Erythroblast (primary cell): ENCODE measurements at regions not wholly inside any gene's neighbourhood (a gene's known extent, or its start where the extent isn't known, plus 50 kb on each side); places are given as distances from the start of the nearest gene placed in this dataset.

Experiments used
- DNase-seq, 2 experiments: peaks; one replicate each; lab custom pipeline; 2025; lab: John Stamatoyannopoulos, UW
- GATA1 ChIP-seq: IDR thresholded peaks from 2 replicates; pipeline ENCODE4 v1.6.1; 2011; ENCODE audit warnings: low read depth, mild to moderate bottlenecking, control low read depth, low read length, moderate library complexity
- POLR2A ChIP-seq: IDR thresholded peaks from 2 replicates; pipeline ENCODE4 v1.6.1; 2011; ENCODE audit warnings: mild to moderate bottlenecking, low read length

- no peak for DNase-seq
- TF ChIP-seq POLR2A, result no peak
These were observed 173.3 kb upstream of the SYT13 start for GRCh38 chr11:45459491-45459890.

GRCh38 chr11:45458269-45458668, 172.1 kb upstream of the SYT13 start:
- no peak for DNase-seq
- no peak for TF ChIP-seq GATA1
- TF ChIP-seq POLR2A, result no peak

GRCh38 chr11:45457649-45458048, 171.5 kb upstream of the SYT13 start:
- no peak for TF ChIP-seq POLR2A
- TF ChIP-seq GATA1, result no peak
- peak in 1 of 2 experiments; percentile 6 for DNase-seq

GRCh38 chr11:45456686-45457085, 170.5 kb upstream of the SYT13 start:
- DNase-seq, result no peak
- TF ChIP-seq GATA1 (no peak), POLR2A (no peak)

- TF ChIP-seq GATA1, result no peak
- TF ChIP-seq POLR2A, result no peak
- no peak for DNase-seq
These were observed 169.4 kb upstream of the SYT13 start for GRCh38 chr11:45455536-45455935.

- TF ChIP-seq POLR2A, result no peak
- TF ChIP-seq GATA1, result no peak
- no peak for DNase-seq
These were observed 168.8 kb upstream of the SYT13 start for GRCh38 chr11:45454917-45455401.

- TF ChIP-seq POLR2A (no peak), GATA1 (no peak)
- no peak for DNase-seq
These were observed 167.6 kb upstream of the SYT13 start for GRCh38 chr11:45453721-45454120.

- TF ChIP-seq POLR2A (no peak), GATA1 (no peak)
- no peak for DNase-seq
These were observed 165.8 kb upstream of the SYT13 start for GRCh38 chr11:45451766-45452440.

- no peak for DNase-seq
- TF ChIP-seq GATA1 (no peak), POLR2A (no peak)
These were observed 164.0 kb upstream of the SYT13 start for GRCh38 chr11:45450189-45450588.

GRCh38 chr11:45449036-45449601, 163.0 kb upstream of the SYT13 start:
- DNase-seq, result no peak
- no peak for TF ChIP-seq GATA1
- TF ChIP-seq POLR2A, result no peak

- TF ChIP-seq GATA1 (no peak), POLR2A (no peak)
- no peak for DNase-seq
These were observed 162.4 kb upstream of the SYT13 start for GRCh38 chr11:45448561-45448960.

GRCh38 chr11:45446998-45447397, 160.9 kb upstream of the SYT13 start:
- TF ChIP-seq POLR2A, result no peak
- no peak for TF ChIP-seq GATA1

GRCh38 chr11:45446434-45446833, 160.3 kb upstream of the SYT13 start:
- TF ChIP-seq POLR2A (no peak), GATA1 (no peak)

More at GRCh38 chr11:45446998-45447397, 160.9 kb upstream of the SYT13 start:
- DNase-seq, result no peak

GRCh38 chr11:45444796-45445195, 158.7 kb upstream of the SYT13 start:
- TF ChIP-seq POLR2A, result no peak
- TF ChIP-seq GATA1, result no peak
- DNase-seq, result no peak

More at GRCh38 chr11:45446434-45446833, 160.3 kb upstream of the SYT13 start:
- no peak for DNase-seq

- DNase-seq, result no peak
- TF ChIP-seq GATA1 (no peak), POLR2A (no peak)
These were observed 154.0 kb upstream of the SYT13 start for GRCh38 chr11:45440111-45440510.

- TF ChIP-seq GATA1 (no peak), POLR2A (no peak)
- DNase-seq, result no peak
These were observed 150.8 kb upstream of the SYT13 start for GRCh38 chr11:45436966-45437365.
